ENCODE measurements at regions not wholly inside any gene's neighbourhood (a gene's known extent, or its start where the extent isn't known, plus 50 kb on each side); places are given as distances from the start of the nearest gene placed in this dataset.

- no peak for DNase-seq
These were observed 352.8 kb upstream of the FAM174A start for GRCh38 chr5:100182402-100182801.

GRCh38 chr5:100175346-100175745 lies 359.8 kb upstream of the FAM174A start:
- WGBS, 2 donors = 65 to 79% methylated on average over 1 of the region's 1 CpG
- H3K27me3 ChIP-seq = no peaks in the 10 kb centered on the region
- no peaks in the 10 kb centered on the region for H3K9me3 ChIP-seq
- no peaks in the 10 kb centered on the region for H3K36me3 ChIP-seq
- H3K4me3 ChIP-seq = no peak overlapping the region
- DNase-seq = no peak
- TF ChIP-seq POLR2A (IDR thresholded peaks at IDR 0.05) = no peak
- TF ChIP-seq, protein P1, sequence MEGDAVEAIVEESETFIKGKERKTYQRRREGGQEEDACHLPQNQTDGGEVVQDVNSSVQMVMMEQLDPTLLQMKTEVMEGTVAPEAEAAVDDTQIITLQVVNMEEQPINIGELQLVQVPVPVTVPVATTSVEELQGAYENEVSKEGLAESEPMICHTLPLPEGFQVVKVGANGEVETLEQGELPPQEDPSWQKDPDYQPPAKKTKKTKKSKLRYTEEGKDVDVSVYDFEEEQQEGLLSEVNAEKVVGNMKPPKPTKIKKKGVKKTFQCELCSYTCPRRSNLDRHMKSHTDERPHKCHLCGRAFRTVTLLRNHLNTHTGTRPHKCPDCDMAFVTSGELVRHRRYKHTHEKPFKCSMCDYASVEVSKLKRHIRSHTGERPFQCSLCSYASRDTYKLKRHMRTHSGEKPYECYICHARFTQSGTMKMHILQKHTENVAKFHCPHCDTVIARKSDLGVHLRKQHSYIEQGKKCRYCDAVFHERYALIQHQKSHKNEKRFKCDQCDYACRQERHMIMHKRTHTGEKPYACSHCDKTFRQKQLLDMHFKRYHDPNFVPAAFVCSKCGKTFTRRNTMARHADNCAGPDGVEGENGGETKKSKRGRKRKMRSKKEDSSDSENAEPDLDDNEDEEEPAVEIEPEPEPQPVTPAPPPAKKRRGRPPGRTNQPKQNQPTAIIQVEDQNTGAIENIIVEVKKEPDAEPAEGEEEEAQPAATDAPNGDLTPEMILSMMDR (IDR thresholded peaks at IDR 0.05) = no peak
- intact Hi-C loops (cut with DNase I) = no loop called here
- H3K27ac ChIP-seq = no peak overlapping the region
- H3K4me1 ChIP-seq = no peaks in the 10 kb centered on the region

More at GRCh38 chr5:100182402-100182801, 352.8 kb upstream of the FAM174A start:
- H3K27ac ChIP-seq = no peak overlapping the region
- no peak overlapping the region for H3K4me3 ChIP-seq
- no peaks in the 10 kb centered on the region for H3K4me1 ChIP-seq
- TF ChIP-seq POLR2A (IDR thresholded peaks at IDR 0.05) = no peak
- TF ChIP-seq, protein P1 (IDR thresholded peaks at IDR 0.05) = no peak
- 84 to 89% methylated on average over 1 of the region's 1 CpG for WGBS, 2 donors
- intact Hi-C loops (cut with DNase I) = no loop called here
- no peaks in the 10 kb centered on the region for H3K9me3 ChIP-seq
- no peaks in the 10 kb centered on the region for H3K36me3 ChIP-seq
- no peaks in the 10 kb centered on the region for H3K27me3 ChIP-seq

- no peaks in the 10 kb centered on the region for H3K4me1 ChIP-seq
- H3K9me3 ChIP-seq = no peaks in the 10 kb centered on the region
- intact Hi-C loops (cut with DNase I) = no loop called here
- TF ChIP-seq POLR2A (IDR thresholded peaks at IDR 0.05) = no peak
- TF ChIP-seq, protein P1 (IDR thresholded peaks at IDR 0.05) = no peak
- no peaks in the 10 kb centered on the region for H3K36me3 ChIP-seq
- DNase-seq = no peak
- H3K27ac ChIP-seq = no peak overlapping the region
- H3K4me3 ChIP-seq = no peak overlapping the region
- no peaks in the 10 kb centered on the region for H3K27me3 ChIP-seq
- 53 to 56% methylated on average over 1 of the region's 1 CpG for WGBS, 2 donors
These were observed 369.9 kb upstream of the FAM174A start for GRCh38 chr5:100165309-100165708.

DNA sequence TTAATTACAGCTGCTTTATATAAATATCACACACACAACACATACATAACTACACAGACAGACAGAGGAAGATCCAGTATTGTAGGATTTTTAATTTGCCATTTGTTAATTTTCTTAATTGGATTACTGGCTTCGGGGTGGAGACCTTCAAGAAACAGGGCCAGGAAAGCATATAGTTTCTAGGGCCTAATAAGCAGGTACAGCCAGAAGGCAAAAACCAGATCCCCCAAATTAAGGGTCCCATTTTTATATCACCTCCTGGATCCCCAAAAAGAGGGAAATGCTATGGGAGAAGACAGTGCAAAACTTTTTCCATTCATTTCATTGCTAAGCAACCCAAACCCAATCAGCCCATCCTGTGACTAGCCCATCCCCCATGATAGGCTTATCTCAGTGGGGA lies 373.3 kb upstream of the FAM174A start:
- no peaks in the 10 kb centered on the region for H3K4me1 ChIP-seq
- H3K36me3 ChIP-seq = no peaks in the 10 kb centered on the region
- H3K4me3 ChIP-seq = no peak overlapping the region
- H3K27me3 ChIP-seq = no peaks in the 10 kb centered on the region
- intact Hi-C loops (cut with DNase I) = no loop called here
- 47 to 100% methylated on average over 1 of the region's 1 CpG for WGBS, 2 donors
- no peaks in the 10 kb centered on the region for H3K9me3 ChIP-seq
- H3K27ac ChIP-seq = no peak overlapping the region
- no peak for DNase-seq
- TF ChIP-seq POLR2A (IDR thresholded peaks at IDR 0.05) = no peak
- TF ChIP-seq, protein P1 (IDR thresholded peaks at IDR 0.05) = no peak

DNA sequence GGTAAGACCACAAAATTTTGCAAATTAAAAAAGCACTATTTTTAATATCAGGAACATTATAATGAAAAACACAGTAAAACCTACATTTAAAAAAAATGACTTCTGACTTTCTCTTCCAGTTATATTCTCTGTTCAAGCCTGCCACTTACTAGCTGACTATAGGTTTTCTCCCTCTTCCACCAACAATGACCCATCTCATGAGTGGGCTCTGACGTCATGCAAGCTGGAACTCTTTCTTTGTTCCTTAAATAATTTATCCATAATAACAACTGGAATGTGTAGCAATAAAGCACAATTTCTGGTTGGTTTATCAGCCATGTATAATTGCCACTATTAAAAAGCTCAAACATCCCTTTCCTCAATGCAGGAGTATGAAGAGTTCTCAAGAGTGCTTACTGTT lies 378.1 kb upstream of the FAM174A start:
- no peak overlapping the region for H3K4me3 ChIP-seq
- H3K4me1 ChIP-seq = no peaks in the 10 kb centered on the region
- no peak for DNase-seq
- no peaks in the 10 kb centered on the region for H3K36me3 ChIP-seq
- 73 to 93% methylated on average over 1 of the region's 1 CpG for WGBS, 2 donors
- H3K27me3 ChIP-seq = no peaks in the 10 kb centered on the region
- intact Hi-C loops (cut with DNase I) = no loop called here
- no peak overlapping the region for H3K27ac ChIP-seq
- H3K9me3 ChIP-seq = no peaks in the 10 kb centered on the region
- TF ChIP-seq POLR2A (IDR thresholded peaks at IDR 0.05) = no peak
- TF ChIP-seq, protein P1 (IDR thresholded peaks at IDR 0.05) = no peak

Measured in esophagus squamous epithelium (tissue), 5 donors.